Activated CD4-positive, alpha-beta T cell treated with anti-CD3 and anti-CD28 coated beads, Interleukin-2, amount 50 U/mL, for 48 hours (primary cell): ENCODE measurements at regions not wholly inside any gene's neighbourhood (a gene's known extent, or its start where the extent isn't known, plus 50 kb on each side); places are given as distances from the start of the nearest gene placed in this dataset.
"Not testable (repeated sequence)": the region's sequence is repeated elsewhere in the genome, so short reads cannot be mapped to it uniquely, and the experiment has no call there.

Experiments used
- DNase-seq, 2 experiments: peaks; one replicate each; pipeline ENCODE4 v3.0.0-alpha.2; 2020

- not testable (repeated sequence) for DNase-seq
Observed at GRCh38 chr1:223025190-223025734, 117.8 kb downstream of the TLR5 start.

GRCh38 chr1:223026639-223027038, 116.4 kb downstream of the TLR5 start:
- DNase-seq = not testable (repeated sequence)

GRCh38 chr1:223029985-223030769, 112.9 kb downstream of the TLR5 start:
- DNase-seq = no peak

- no peak for DNase-seq
Observed at GRCh38 chr1:223030871-223031400, 112.1 kb downstream of the TLR5 start.

- DNase-seq = no peak
Observed at GRCh38 chr1:223031733-223032601, 111.1 kb downstream of the TLR5 start.

- no peak for DNase-seq
Observed at GRCh38 chr1:223033658-223034057, 109.4 kb downstream of the TLR5 start.

GRCh38 chr1:223034270-223034798, 108.7 kb downstream of the TLR5 start:
- DNase-seq = no peak

- DNase-seq = no peak
Observed at GRCh38 chr1:223035724-223036478, 107.1 kb downstream of the TLR5 start.

GRCh38 chr1:223036479-223036845, 106.6 kb downstream of the TLR5 start:
- DNase-seq = no peak

GRCh38 chr1:223037845-223038244, 105.2 kb downstream of the TLR5 start:
- no peak for DNase-seq

GRCh38 chr1:223038288-223039006, 104.6 kb downstream of the TLR5 start:
- no peak for DNase-seq

- DNase-seq = no peak
Observed at GRCh38 chr1:223039990-223040389, 103.1 kb downstream of the TLR5 start.

GRCh38 chr1:223041481-223041880, 101.6 kb downstream of the TLR5 start:
- no peak for DNase-seq

- no peak for DNase-seq
Observed at GRCh38 chr1:223045164-223045957, 97.7 kb downstream of the TLR5 start.

- DNase-seq = no peak
Observed at GRCh38 chr1:223046011-223046410, 97.0 kb downstream of the TLR5 start.

GRCh38 chr1:223046463-223046862, 96.6 kb downstream of the TLR5 start:
- DNase-seq = not testable (repeated sequence)

GRCh38 chr1:223048026-223048425, 95.0 kb downstream of the TLR5 start:
- no peak for DNase-seq

- DNase-seq = no peak
Observed at GRCh38 chr1:223052462-223052861, 90.6 kb downstream of the TLR5 start.

- DNase-seq = no peak
Observed at GRCh38 chr1:223052931-223053330, 90.1 kb downstream of the TLR5 start.

GRCh38 chr1:223056802-223057201, 86.2 kb downstream of the TLR5 start:
- no peak for DNase-seq

GRCh38 chr1:223057569-223058093, 85.4 kb downstream of the TLR5 start:
- DNase-seq = no peak
